ENCODE measurements at regions not wholly inside any gene's neighbourhood (a gene's known extent, or its start where the extent isn't known, plus 50 kb on each side); places are given as distances from the start of the nearest gene placed in this dataset.

- TF ChIP-seq CTCF (IDR thresholded peaks at IDR 0.05; ENCODE audit: extremely low read depth in 1 of 2, insufficient read depth in 1 of 2, low read depth in 1 of 2, low read length in 2 of 2) = no peak
- no peak for TF ChIP-seq FOS (IDR thresholded peaks at IDR 0.05; ENCODE audit: borderline replicate concordance, insufficient read depth, low read length)
- no peak for TF ChIP-seq JUN (IDR thresholded peaks at IDR 0.05; ENCODE audit: borderline replicate concordance, insufficient read depth, insufficient read length, low read depth)
- TF ChIP-seq POLR2A (IDR thresholded peaks at IDR 0.05; ENCODE audit: low read depth, low read length) = no peak
- TF ChIP-seq MYC (IDR thresholded peaks at IDR 0.05; ENCODE audit: low read depth, low read length) = no peak
- no peak for TF ChIP-seq EZH2 (IDR thresholded peaks at IDR 0.05; ENCODE audit: borderline replicate concordance, low read depth, low read length, severe bottlenecking)
Observed at GRCh38 chr12:24444634-24445033, 495.2 kb upstream of the SOX5 start.
